SU-DHL-6 (cell line): ENCODE measurements at regions not wholly inside any gene's neighbourhood (a gene's known extent, or its start where the extent isn't known, plus 50 kb on each side); places are given as distances from the start of the nearest gene placed in this dataset.

Experiments
- H2AFZ ChIP-seq: fragments of 200-600 bp; sonication (generic); 2 replicates; pipeline ENCODE4 v1.6.1; 2014; ENCODE audit warnings: low read depth, mild to moderate bottlenecking, moderate library complexity, mixed read lengths, antibody characterized with exemption, low read length; ENCODE audit not compliant: severe bottlenecking
- H3F3A ChIP-seq: fragments of 200-600 bp; shearing (Covaris generic); 2 replicates; pipeline ENCODE4 v1.6.0; 2016; ENCODE audit warnings: antibody characterized with exemption, mild to moderate bottlenecking; ENCODE audit not compliant: insufficient read depth
- H3K27ac ChIP-seq: fragments of 200-600 bp; sonication (generic); 2 replicates; pipeline ENCODE4 v1.5.1; 2016; ENCODE audit warnings: low read depth, mild to moderate bottlenecking, low read length, moderate library complexity, mixed read lengths
- H3K27me3 ChIP-seq: fragments of 200-600 bp; sonication (generic), shearing (Covaris generic); 2 replicates; pipeline ENCODE4 v1.6.0; 2014; ENCODE audit warnings: mild to moderate bottlenecking, low read length
- H3K36me3 ChIP-seq: fragments of 200-600 bp; sonication (generic); 2 replicates; pipeline ENCODE4 v1.6.1; 2014; ENCODE audit warnings: mild to moderate bottlenecking, low read length, mixed read lengths
- H3K4me2 ChIP-seq: fragments of 300-600, 200-600 bp; shearing (Covaris generic), sonication (generic); 2 replicates; pipeline ENCODE4 v1.6.0; 2014; ENCODE audit warnings: low read length, low read depth, mild to moderate bottlenecking; ENCODE audit not compliant: poor library complexity, severe bottlenecking
- H3K4me3 ChIP-seq: fragments of 200-600 bp; sonication (generic); 2 replicates; pipeline ENCODE4 v1.5.1; 2014; ENCODE audit warnings: antibody characterized with exemption, low read length, mild to moderate bottlenecking, mixed read lengths; ENCODE audit not compliant: insufficient read depth, poor library complexity, severe bottlenecking
- H3K79me2 ChIP-seq: fragments of 200-600 bp; sonication (generic); 2 replicates; pipeline ENCODE4 v1.6.1; 2014; ENCODE audit warnings: mild to moderate bottlenecking, low read length, moderate library complexity; ENCODE audit not compliant: insufficient read depth
- H3K9ac ChIP-seq: fragments of 200-600 bp; sonication (generic); 2 replicates; pipeline ENCODE4 v1.7.0; 2014; ENCODE audit warnings: mild to moderate bottlenecking, low read length
- H3K9me2 ChIP-seq: fragments of 200-600 bp; sonication (generic); replicated peaks from 2 replicates; pipeline ENCODE4 v1.6.1; 2014; ENCODE audit warnings: low read length; ENCODE audit not compliant: insufficient read depth
- H3K9me3 ChIP-seq: fragments of 200-600 bp; sonication (generic); 2 replicates; pipeline ENCODE4 v1.6.1; 2014; ENCODE audit warnings: low read length, mixed read lengths; ENCODE audit not compliant: insufficient read depth
- H4K20me1 ChIP-seq: fragments of 200-600 bp; sonication (generic); 2 replicates; pipeline ENCODE4 v1.6.1; 2014; ENCODE audit warnings: low read depth, mild to moderate bottlenecking, antibody characterized with exemption, low read length, moderate library complexity, mixed read lengths
- CTCF ChIP-seq: fragments of 200-600 bp; sonication (generic); IDR thresholded peaks from one replicate; pipeline ENCODE4 v1.5.1; 2017; ENCODE audit warnings: antibody characterized with exemption, mild to moderate bottlenecking, low read length, moderate library complexity; ENCODE audit not compliant: insufficient read depth, poor library complexity, severe bottlenecking
- EZH2phosphoT487 ChIP-seq: fragments of 200-600 bp; sonication (generic), shearing (Covaris generic); conservative IDR thresholded peaks from 2 replicates; pipeline ENCODE4 v1.6.1; 2018; ENCODE audit warnings: mild to moderate bottlenecking, antibody characterized with exemption, low read length, moderate library complexity, mixed read lengths

- H3F3A ChIP-seq, result no peaks in the 10 kb centered on the region
- H3K9me2 ChIP-seq, result no peaks in the 10 kb centered on the region; the same call in 1 of the 2 replicates
- H2AFZ ChIP-seq, result no peak overlapping the region
- no peaks in the 10 kb centered on the region for H3K27me3 ChIP-seq
- H3K27ac ChIP-seq, result no peak overlapping the region
- no peak overlapping the region for H3K9ac ChIP-seq
- H3K4me2 ChIP-seq, result no peak overlapping the region
- H3K36me3 ChIP-seq, result no peaks in the 10 kb centered on the region
- H3K79me2 ChIP-seq, result no peaks in the 10 kb centered on the region
- 0 out of 2 replicates have a peak, but pooled peaks cover 10% of the 10 kb centered on the region for H3K9me3 ChIP-seq
- no peak overlapping the region for H3K4me3 ChIP-seq
- H4K20me1 ChIP-seq, result no peaks in the 10 kb centered on the region
- no peak for TF ChIP-seq CTCF
- TF ChIP-seq EZH2phosphoT487, result no peak
Measured at GRCh38 chr18:50444539-50444938, 69.7 kb downstream of the SKA1 start.

- Histone ChIP-seq H3K27ac (no peak overlapping the region), H3K4me3 (no peak overlapping the region)
- TF ChIP-seq CTCF, result no peak
- TF ChIP-seq EZH2phosphoT487, result no peak
Measured at GRCh38 chr18:50446629-50447028, 71.8 kb downstream of the SKA1 start.

GRCh38 chr18:50447102-50447741 lies 72.4 kb downstream of the SKA1 start:
- TF ChIP-seq EZH2phosphoT487, result no peak
- no peak for TF ChIP-seq CTCF
- H3K9me3 ChIP-seq, result 0 out of 2 replicates have a peak, but pooled peaks cover 10% of the 10 kb centered on the region
- H2AFZ ChIP-seq, result no peak overlapping the region
- H3K4me3 ChIP-seq, result no peak overlapping the region
- H3K9me2 ChIP-seq, result no peaks in the 10 kb centered on the region; the same call in 1 of the 2 replicates
- H3K27me3 ChIP-seq, result no peaks in the 10 kb centered on the region
- H3K9ac ChIP-seq, result no peak overlapping the region
- H3K36me3 ChIP-seq, result no peaks in the 10 kb centered on the region
- no peak overlapping the region for H3K27ac ChIP-seq
- H3K79me2 ChIP-seq, result no peaks in the 10 kb centered on the region
- H4K20me1 ChIP-seq, result no peaks in the 10 kb centered on the region
- no peak overlapping the region for H3K4me2 ChIP-seq
- H3F3A ChIP-seq, result no peaks in the 10 kb centered on the region

More at GRCh38 chr18:50446629-50447028, 71.8 kb downstream of the SKA1 start:
- Histone ChIP-seq H3K9me2 (no peaks in the 10 kb centered on the region; the same call in 1 of the 2 replicates), H3K36me3 (no peaks in the 10 kb centered on the region), H3K9ac (no peak overlapping the region), H2AFZ (no peak overlapping the region), H3K9me3 (0 out of 2 replicates have a peak, but pooled peaks cover 10% of the 10 kb centered on the region), H3K79me2 (no peaks in the 10 kb centered on the region), H3K4me2 (no peak overlapping the region), H3F3A (no peaks in the 10 kb centered on the region), H4K20me1 (no peaks in the 10 kb centered on the region), H3K27me3 (no peaks in the 10 kb centered on the region)
